MG63 (cell line): ENCODE measurements at regions not wholly inside any gene's neighbourhood (a gene's known extent, or its start where the extent isn't known, plus 50 kb on each side); places are given as distances from the start of the nearest gene placed in this dataset.
"Not testable (repeated sequence)": the region's sequence is repeated elsewhere in the genome, so short reads cannot be mapped to it uniquely, and the experiment has no call there.

Source experiments
- DNase-seq: peaks from one replicate; pipeline ENCODE4 v3.0.0-alpha.2; 2020
- H3K27me3 ChIP-seq: fragments of 250-450 bp; sonication (Bioruptor Pico); 2 replicates; pipeline ENCODE4 v1.5.1; 2020; ENCODE audit warnings: mild to moderate bottlenecking, moderate library complexity
- H3K36me3 ChIP-seq: fragments of 250-450 bp; sonication (Bioruptor Pico); 2 replicates; pipeline ENCODE4 v1.5.1; 2020; ENCODE audit warnings: mild to moderate bottlenecking, moderate library complexity
- H3K4me3 ChIP-seq: fragments of 250-450 bp; sonication (Bioruptor Pico); 2 replicates; pipeline ENCODE4 v1.5.1; 2020; ENCODE audit warnings: mild to moderate bottlenecking, moderate library complexity
- H3K9me3 ChIP-seq: fragments of 250-450 bp; sonication (Bioruptor Pico); 2 replicates; pipeline ENCODE4 v1.5.1; 2020; ENCODE audit warnings: mild to moderate bottlenecking, moderate library complexity

GRCh38 chr2:401019-401679 lies 113.3 kb upstream of the ALKAL2 start:
- DNase-seq = no peak
- no peaks in the 10 kb centered on the region for H3K27me3 ChIP-seq
- no peaks in the 10 kb centered on the region for H3K9me3 ChIP-seq
- H3K4me3 ChIP-seq = no peak overlapping the region
- H3K36me3 ChIP-seq = no peaks in the 10 kb centered on the region

- Histone ChIP-seq H3K9me3 (no peaks in the 10 kb centered on the region), H3K4me3 (no peak overlapping the region), H3K27me3 (no peaks in the 10 kb centered on the region), H3K36me3 (no peaks in the 10 kb centered on the region)
- DNase-seq = no peak
Observed at GRCh38 chr2:397926-398325, 110.0 kb upstream of the ALKAL2 start.

GRCh38 chr2:397521-397920 lies 109.6 kb upstream of the ALKAL2 start:
- Histone ChIP-seq H3K27me3 (no peaks in the 10 kb centered on the region), H3K4me3 (no peak overlapping the region), H3K36me3 (no peaks in the 10 kb centered on the region), H3K9me3 (no peaks in the 10 kb centered on the region)
- DNase-seq = no peak

GRCh38 chr2:396903-397302 lies 109.0 kb upstream of the ALKAL2 start:
- Histone ChIP-seq H3K27me3 (no peaks in the 10 kb centered on the region), H3K9me3 (no peaks in the 10 kb centered on the region), H3K36me3 (no peaks in the 10 kb centered on the region), H3K4me3 (no peak overlapping the region)
- no peak for DNase-seq

- Histone ChIP-seq H3K9me3 (no peaks in the 10 kb centered on the region), H3K36me3 (no peaks in the 10 kb centered on the region), H3K4me3 (no peak overlapping the region), H3K27me3 (no peaks in the 10 kb centered on the region)
- DNase-seq = no peak
Observed at GRCh38 chr2:395886-396285, 108.0 kb upstream of the ALKAL2 start.

- peak; percentile 54 for DNase-seq
- Histone ChIP-seq H3K9me3 (no peaks in the 10 kb centered on the region), H3K4me3 (no peak overlapping the region), H3K27me3 (no peaks in the 10 kb centered on the region), H3K36me3 (no peaks in the 10 kb centered on the region)
Observed at GRCh38 chr2:393711-394696, 106.1 kb upstream of the ALKAL2 start.

GRCh38 chr2:392926-393280 lies 105.0 kb upstream of the ALKAL2 start:
- no peak for DNase-seq
- Histone ChIP-seq H3K36me3 (no peaks in the 10 kb centered on the region), H3K4me3 (no peak overlapping the region), H3K9me3 (no peaks in the 10 kb centered on the region), H3K27me3 (no peaks in the 10 kb centered on the region)

GRCh38 chr2:392181-392925 lies 104.5 kb upstream of the ALKAL2 start:
- no peak for DNase-seq
- no peak overlapping the region for H3K4me3 ChIP-seq
- H3K36me3 ChIP-seq = no peaks in the 10 kb centered on the region
- no peaks in the 10 kb centered on the region for H3K27me3 ChIP-seq
- no peaks in the 10 kb centered on the region for H3K9me3 ChIP-seq

- Histone ChIP-seq H3K9me3 (no peaks in the 10 kb centered on the region), H3K27me3 (no peaks in the 10 kb centered on the region), H3K4me3 (no peak overlapping the region), H3K36me3 (no peaks in the 10 kb centered on the region)
- DNase-seq = no peak
Observed at GRCh38 chr2:391696-392095, 103.8 kb upstream of the ALKAL2 start.

- Histone ChIP-seq H3K9me3 (no peaks in the 10 kb centered on the region), H3K4me3 (no peak overlapping the region), H3K27me3 (no peaks in the 10 kb centered on the region), H3K36me3 (no peaks in the 10 kb centered on the region)
- no peak for DNase-seq
Observed at GRCh38 chr2:390959-391358, 103.1 kb upstream of the ALKAL2 start.

- DNase-seq, H3K27me3 ChIP-seq, H3K9me3 ChIP-seq, H3K4me3 ChIP-seq, H3K36me3 ChIP-seq: not testable (repeated sequence)
Observed at GRCh38 chr2:389985-390384, 102.1 kb upstream of the ALKAL2 start.

- H3K4me3 ChIP-seq, H3K9me3 ChIP-seq, DNase-seq, H3K36me3 ChIP-seq, H3K27me3 ChIP-seq: not testable (repeated sequence)
Observed at GRCh38 chr2:388752-389151, 100.9 kb upstream of the ALKAL2 start.

- Histone ChIP-seq H3K36me3 (no peaks in the 10 kb centered on the region), H3K27me3 (no peaks in the 10 kb centered on the region), H3K9me3 (no peaks in the 10 kb centered on the region), H3K4me3 (no peak overlapping the region)
- no peak for DNase-seq
Observed at GRCh38 chr2:387980-388421, 100.1 kb upstream of the ALKAL2 start.

GRCh38 chr2:386406-387103 lies 98.7 kb upstream of the ALKAL2 start:
- H3K36me3 ChIP-seq = no peaks in the 10 kb centered on the region
- no peak for DNase-seq
- H3K9me3 ChIP-seq = no peaks in the 10 kb centered on the region
- H3K4me3 ChIP-seq = no peak overlapping the region
- H3K27me3 ChIP-seq = no peaks in the 10 kb centered on the region

GRCh38 chr2:385785-386184 lies 97.9 kb upstream of the ALKAL2 start:
- Histone ChIP-seq H3K36me3 (no peaks in the 10 kb centered on the region), H3K9me3 (no peaks in the 10 kb centered on the region), H3K4me3 (no peak overlapping the region), H3K27me3 (no peaks in the 10 kb centered on the region)
- no peak for DNase-seq

GRCh38 chr2:385061-385460 lies 97.2 kb upstream of the ALKAL2 start:
- no peak for DNase-seq
- Histone ChIP-seq H3K36me3 (no peaks in the 10 kb centered on the region), H3K4me3 (no peak overlapping the region), H3K27me3 (no peaks in the 10 kb centered on the region), H3K9me3 (no peaks in the 10 kb centered on the region)

- H3K36me3 ChIP-seq = no peaks in the 10 kb centered on the region
- no peak overlapping the region for H3K4me3 ChIP-seq
- no peaks in the 10 kb centered on the region for H3K27me3 ChIP-seq
- H3K9me3 ChIP-seq = no peaks in the 10 kb centered on the region; the same call in 1 of the 2 replicates
- peak; percentile 16 for DNase-seq
Observed at GRCh38 chr2:383888-384287, 96.0 kb upstream of the ALKAL2 start.
